Suprapubic skin (tissue), 3 donors: ENCODE measurements at regions not wholly inside any gene's neighbourhood (a gene's known extent, or its start where the extent isn't known, plus 50 kb on each side); places are given as distances from the start of the nearest gene placed in this dataset.

Experiments used
- CTCF ChIP-seq, 2 donors: fragments of 200-600 bp in 1 of 2; fragments of 450-650 bp in 1 of 2; sonication (generic) in 1 of 2; IDR thresholded peaks; one replicate each; pipeline ENCODE4 v1.5.1; 2016 to 2019; ENCODE audit warnings: antibody characterized with exemption in 2 of 2, mild to moderate bottlenecking in 1 of 2, moderate library complexity in 1 of 2
- EP300 ChIP-seq: sonication (generic); formaldehyde crosslinking; IDR thresholded peaks from one replicate; pipeline ENCODE4 v1.6.1; 2017; ENCODE audit warnings: antibody characterized with exemption
- POLR2A ChIP-seq, 2 donors: fragments of 450-650 bp; IDR thresholded peaks; one replicate each; pipeline ENCODE4 v1.6.1; 2017; ENCODE audit warnings: antibody characterized with exemption in 2 of 2, mild to moderate bottlenecking in 2 of 2, moderate library complexity in 2 of 2

GRCh38 chr17:79338152-79338551 is 263.5 kb downstream of the ENGASE start:
- TF ChIP-seq POLR2A (IDR thresholded peaks at IDR 0.05) (no peak), CTCF (IDR thresholded peaks at IDR 0.05) (no peak), EP300 (no peak)
